ENCODE measurements at regions not wholly inside any gene's neighbourhood (a gene's known extent, or its start where the extent isn't known, plus 50 kb on each side); places are given as distances from the start of the nearest gene placed in this dataset.

GRCh38 chr18:10320791-10321190 is 133.6 kb upstream of the APCDD1 start:
- TF ChIP-seq TAF1 (IDR thresholded peaks at IDR 0.05; ENCODE audit: low read depth): no peak
- no peak for TF ChIP-seq NFIC (IDR thresholded peaks at IDR 0.05)
- TF ChIP-seq REST (IDR thresholded peaks at IDR 0.05; ENCODE audit: low read depth): no peak

Measured in Ishikawa (cell line).